Endothelial cell of umbilical vein (primary cell): ENCODE measurements at regions not wholly inside any gene's neighbourhood (a gene's known extent, or its start where the extent isn't known, plus 50 kb on each side); places are given as distances from the start of the nearest gene placed in this dataset.

Experiments used
- EZH2 ChIP-seq: IDR thresholded peaks from 2 replicates; pipeline ENCODE4 v1.6.1; 2012; ENCODE audit warnings: borderline replicate concordance, low read depth, mild to moderate bottlenecking, moderate library complexity, low read length, inconsistent platforms; ENCODE audit not compliant: severe bottlenecking
- GATA2 ChIP-seq: IDR thresholded peaks from 2 replicates; pipeline ENCODE4 v1.7.0; 2011; ENCODE audit warnings: low read depth, mild to moderate bottlenecking, moderate library complexity, mixed read lengths, low read length; ENCODE audit not compliant: insufficient read length, insufficient read depth
- JUN ChIP-seq: IDR thresholded peaks from 2 replicates; pipeline ENCODE4 v1.6.1; 2011; ENCODE audit warnings: borderline replicate concordance, low read depth; ENCODE audit not compliant: insufficient read length, insufficient read depth
- MAX ChIP-seq: IDR thresholded peaks from 2 replicates; pipeline ENCODE4 v1.6.1; 2011; ENCODE audit not compliant: insufficient read depth, insufficient read length
- MYC ChIP-seq: IDR thresholded peaks from one replicate; pipeline ENCODE4 v1.6.1; 2011; ENCODE audit warnings: mild to moderate bottlenecking, low read depth, low read length
- POLR2A ChIP-seq: IDR thresholded peaks from 2 replicates; pipeline ENCODE4 v1.6.1; 2012; ENCODE audit warnings: low read depth, mild to moderate bottlenecking, control low read depth, low read length
- TF ChIP-seq, protein P1 (sequence below), 2 donors: IDR thresholded peaks; 1 replicate in 1 of 2; 2 replicates in 1 of 2; pipeline ENCODE4 v1.5.1; 2011; ENCODE audit warnings: low read length in 2 of 2, mild to moderate bottlenecking in 2 of 2, moderate library complexity in 2 of 2, control low read depth in 1 of 2, inconsistent platforms in 1 of 2, low read depth in 1 of 2; ENCODE audit not compliant: insufficient read depth in 1 of 2; ENCODE audit errors: extremely low read depth in 1 of 2

GRCh38 chr14:41285186-41285748 is 321.4 kb upstream of the LRFN5 start:
- TF ChIP-seq, protein P1, sequence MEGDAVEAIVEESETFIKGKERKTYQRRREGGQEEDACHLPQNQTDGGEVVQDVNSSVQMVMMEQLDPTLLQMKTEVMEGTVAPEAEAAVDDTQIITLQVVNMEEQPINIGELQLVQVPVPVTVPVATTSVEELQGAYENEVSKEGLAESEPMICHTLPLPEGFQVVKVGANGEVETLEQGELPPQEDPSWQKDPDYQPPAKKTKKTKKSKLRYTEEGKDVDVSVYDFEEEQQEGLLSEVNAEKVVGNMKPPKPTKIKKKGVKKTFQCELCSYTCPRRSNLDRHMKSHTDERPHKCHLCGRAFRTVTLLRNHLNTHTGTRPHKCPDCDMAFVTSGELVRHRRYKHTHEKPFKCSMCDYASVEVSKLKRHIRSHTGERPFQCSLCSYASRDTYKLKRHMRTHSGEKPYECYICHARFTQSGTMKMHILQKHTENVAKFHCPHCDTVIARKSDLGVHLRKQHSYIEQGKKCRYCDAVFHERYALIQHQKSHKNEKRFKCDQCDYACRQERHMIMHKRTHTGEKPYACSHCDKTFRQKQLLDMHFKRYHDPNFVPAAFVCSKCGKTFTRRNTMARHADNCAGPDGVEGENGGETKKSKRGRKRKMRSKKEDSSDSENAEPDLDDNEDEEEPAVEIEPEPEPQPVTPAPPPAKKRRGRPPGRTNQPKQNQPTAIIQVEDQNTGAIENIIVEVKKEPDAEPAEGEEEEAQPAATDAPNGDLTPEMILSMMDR (IDR thresholded peaks at IDR 0.05; ENCODE audit: extremely low read depth in 1 of 2, insufficient read depth in 1 of 2, low read depth in 1 of 2, low read length in 2 of 2) = no peak
- TF ChIP-seq EZH2 = no peak
- TF ChIP-seq MAX = no peak
- no peak for TF ChIP-seq POLR2A
- no peak for TF ChIP-seq GATA2
- no peak for TF ChIP-seq MYC
- TF ChIP-seq JUN = no peak
